Caco-2 (cell line): ENCODE measurements at regions not wholly inside any gene's neighbourhood (a gene's known extent, or its start where the extent isn't known, plus 50 kb on each side); places are given as distances from the start of the nearest gene placed in this dataset.

Source experiments
- BruUV-seq: library from RNA; stranded (reverse); fragments of 400-500 nt; replicated peaks from 2 replicates; lab custom pipeline; 2021; lab: Mats Ljungman, UMichigan
- CTCF ChIA-PET: fragments of 300-600 bp; sonication (Branson Sonifier 250); formaldehyde crosslinking; loops from one replicate; lab custom pipeline; 2022; ENCODE audit warnings: antibody characterized with exemption; lab: Charles Lee
- POLR2A ChIA-PET: fragments of 300-600 bp; sonication (Branson Sonifier 250); formaldehyde crosslinking; loops from one replicate; lab custom pipeline; 2022; ENCODE audit warnings: antibody characterized with exemption; lab: Charles Lee
- DNase-seq, 2 experiments: peaks; one replicate each; pipeline versions ENCODE4 v3.0.0 to v3.0.0-alpha.2; 2020 to 2022
- H3K27me3 ChIP-seq: replicated peaks from 2 replicates; pipeline ENCODE4 v1.6.0; 2011; ENCODE audit warnings: low read length; ENCODE audit not compliant: control insufficient read depth, insufficient read depth
- H3K36me3 ChIP-seq: 2 replicates; pipeline ENCODE4 v1.5.1; 2011; ENCODE audit warnings: low read length; ENCODE audit not compliant: control insufficient read depth, insufficient read depth
- H3K4me1 ChIP-seq: fragments of 250-450 bp; sonication (Bioruptor Pico); 2 replicates; pipeline ENCODE4 v1.5.1; 2020; ENCODE audit warnings: mild to moderate bottlenecking
- H3K4me3 ChIP-seq: 2 replicates; pipeline ENCODE4 v1.5.1; 2011; ENCODE audit warnings: low read depth, mild to moderate bottlenecking, control low read depth, low read length
- H3K9me3 ChIP-seq: fragments of 250-450 bp; sonication (Bioruptor Pico); 2 replicates; pipeline ENCODE4 v1.5.1; 2020; ENCODE audit warnings: mild to moderate bottlenecking, moderate library complexity
- H3K27ac Mint-ChIP-seq: one replicate; pipeline ENCODE4 v1.8.0; 2022; ENCODE audit warnings: mixed read lengths; ENCODE audit not compliant: unreplicated experiment
- H3K27me3 Mint-ChIP-seq: one replicate; pipeline ENCODE4 v1.8.0; 2022; ENCODE audit warnings: mixed read lengths; ENCODE audit not compliant: insufficient read depth, unreplicated experiment
- H3K36me3 Mint-ChIP-seq: one replicate; pipeline ENCODE4 v1.8.0; 2022; ENCODE audit warnings: mild to moderate bottlenecking, mixed read lengths; ENCODE audit not compliant: insufficient read depth, unreplicated experiment
- H3K4me1 Mint-ChIP-seq: one replicate; pipeline ENCODE4 v1.8.0; 2022; ENCODE audit warnings: low read depth, mixed read lengths; ENCODE audit not compliant: unreplicated experiment
- H3K4me3 Mint-ChIP-seq: one replicate; pipeline ENCODE4 v1.8.0; 2022; ENCODE audit warnings: mild to moderate bottlenecking, moderate library complexity, mixed read lengths; ENCODE audit not compliant: unreplicated experiment
- H3K9me3 Mint-ChIP-seq: one replicate; pipeline ENCODE4 v1.8.0; 2022; ENCODE audit warnings: mixed read lengths; ENCODE audit not compliant: unreplicated experiment
- CTCF ChIP-seq, 2 experiments: fragments of 200-600 bp in 1 of 2; IDR thresholded peaks; 1 replicate in 1 of 2; 2 replicates in 1 of 2; pipeline versions ENCODE4 v1.5.1 to v1.8.0; 2011 to 2022; ENCODE audit warnings: antibody characterized with exemption in 1 of 2, control low read depth in 1 of 2, inconsistent platforms in 1 of 2, low read depth in 1 of 2, low read length in 1 of 2, mild to moderate bottlenecking in 1 of 2, moderate library complexity in 1 of 2; ENCODE audit not compliant: insufficient read depth in 1 of 2, severe bottlenecking in 1 of 2, unreplicated experiment in 1 of 2
- intact Hi-C: fragments of 100-400 bp; cut with micrococcal nuclease; formaldehyde crosslinking; loops from one replicate; pipeline ENCODE4 v1.10.0; 2022; ENCODE audit not compliant: unreplicated experiment

- H3K4me1 ChIP-seq = no peaks in the 10 kb centered on the region
- no peak for TF ChIP-seq CTCF (IDR thresholded peaks at IDR 0.05; ENCODE audit: insufficient read depth in 1 of 2, low read depth in 1 of 2, low read length in 1 of 2, severe bottlenecking in 1 of 2, unreplicated experiment in 1 of 2)
- Mint-ChIP-seq H3K9me3 (peaks cover 21% of the 10 kb centered on the region), H3K4me3 (no peak overlapping the region), H3K36me3 (no peaks in the 10 kb centered on the region), H3K4me1 (no peaks in the 10 kb centered on the region), H3K27ac (no peak overlapping the region), H3K27me3 (peaks cover 3% of the 10 kb centered on the region)
- intact Hi-C loops = no loop called here
- no peaks in the 10 kb centered on the region for H3K36me3 ChIP-seq
- no peak for DNase-seq
- ChIA-PET CTCF (no interaction called here), POLR2A (no interaction called here)
- no peaks in the 10 kb centered on the region for H3K27me3 ChIP-seq
- no TSS peak for BruUV-seq
- peaks cover 8% of the 10 kb centered on the region; the same call in 1 of the 2 replicates for H3K9me3 ChIP-seq
- H3K4me3 ChIP-seq = no peak overlapping the region
These were observed 106.6 kb upstream of the FAM204A start for GRCh38 chr10:118448744-118449143.

GRCh38 chr10:118447478-118448270, 105.5 kb upstream of the FAM204A start:
- POLR2A ChIA-PET = no interaction called here
- Mint-ChIP-seq H3K27ac (no peak overlapping the region), H3K36me3 (no peaks in the 10 kb centered on the region), H3K9me3 (peaks cover 21% of the 10 kb centered on the region), H3K4me1 (no peaks in the 10 kb centered on the region), H3K4me3 (no peak overlapping the region), H3K27me3 (peaks cover 3% of the 10 kb centered on the region)
- no peak overlapping the region for H3K4me3 ChIP-seq
- no peaks in the 10 kb centered on the region for H3K27me3 ChIP-seq
- TF ChIP-seq CTCF (IDR thresholded peaks at IDR 0.05; ENCODE audit: insufficient read depth in 1 of 2, low read depth in 1 of 2, low read length in 1 of 2, severe bottlenecking in 1 of 2, unreplicated experiment in 1 of 2) = no peak
- H3K9me3 ChIP-seq = peaks cover 8% of the 10 kb centered on the region; the same call in 1 of the 2 replicates
- CTCF ChIA-PET = no interaction called here
- no peaks in the 10 kb centered on the region for H3K36me3 ChIP-seq
- no peak for DNase-seq
- no TSS peak for BruUV-seq
- no peaks in the 10 kb centered on the region for H3K4me1 ChIP-seq
- intact Hi-C loops = no loop called here

GRCh38 chr10:118445535-118445934, 103.4 kb upstream of the FAM204A start:
- CTCF ChIA-PET = no interaction called here
- Histone ChIP-seq H3K27me3 (no peaks in the 10 kb centered on the region), H3K9me3 (no peaks in the 10 kb centered on the region), H3K4me1 (no peaks in the 10 kb centered on the region), H3K36me3 (no peaks in the 10 kb centered on the region), H3K4me3 (no peak overlapping the region)
- H3K27me3 Mint-ChIP-seq = peaks cover 6% of the 10 kb centered on the region
- intact Hi-C loops = no loop called here
- H3K4me3 Mint-ChIP-seq = no peak overlapping the region
- TF ChIP-seq CTCF (IDR thresholded peaks at IDR 0.05; ENCODE audit: insufficient read depth in 1 of 2, low read depth in 1 of 2, low read length in 1 of 2, severe bottlenecking in 1 of 2, unreplicated experiment in 1 of 2) = no peak
- POLR2A ChIA-PET = no interaction called here
- no TSS peak for BruUV-seq
- DNase-seq = no peak
- no peak overlapping the region for H3K27ac Mint-ChIP-seq
- H3K9me3 Mint-ChIP-seq = peaks cover under 1% of the 10 kb centered on the region
- H3K36me3 Mint-ChIP-seq = no peaks in the 10 kb centered on the region
- no peaks in the 10 kb centered on the region for H3K4me1 Mint-ChIP-seq
